T-helper 2 cell (primary cell): ENCODE measurements at regions not wholly inside any gene's neighbourhood (a gene's known extent, or its start where the extent isn't known, plus 50 kb on each side); places are given as distances from the start of the nearest gene placed in this dataset.

Source experiments
- DNase-seq, 5 experiments: peaks; one replicate each; pipeline versions ENCODE4 v3.0.0 to v3.0.0-alpha.2; 2012 to 2022

DNA sequence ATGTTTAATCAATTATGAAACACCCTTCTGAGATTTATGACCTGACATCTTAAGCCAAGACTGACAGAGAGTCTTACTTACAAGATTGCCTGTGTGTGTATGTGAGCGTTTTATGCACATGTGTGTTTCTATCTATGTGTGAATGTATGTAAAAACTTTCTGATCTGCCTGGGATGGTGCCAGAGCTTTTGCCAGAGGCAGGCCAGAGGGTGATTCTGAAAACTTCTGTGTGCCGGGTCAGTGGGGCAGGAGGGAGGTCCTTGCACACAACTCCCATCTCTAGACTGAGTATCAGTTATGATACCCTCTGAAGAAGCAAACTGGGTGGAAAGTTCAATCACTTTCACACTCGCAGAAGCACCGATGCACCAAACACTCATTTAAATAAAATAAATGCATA lies 335.0 kb upstream of the NT5C1B start:
- DNase-seq: no peak

DNA sequence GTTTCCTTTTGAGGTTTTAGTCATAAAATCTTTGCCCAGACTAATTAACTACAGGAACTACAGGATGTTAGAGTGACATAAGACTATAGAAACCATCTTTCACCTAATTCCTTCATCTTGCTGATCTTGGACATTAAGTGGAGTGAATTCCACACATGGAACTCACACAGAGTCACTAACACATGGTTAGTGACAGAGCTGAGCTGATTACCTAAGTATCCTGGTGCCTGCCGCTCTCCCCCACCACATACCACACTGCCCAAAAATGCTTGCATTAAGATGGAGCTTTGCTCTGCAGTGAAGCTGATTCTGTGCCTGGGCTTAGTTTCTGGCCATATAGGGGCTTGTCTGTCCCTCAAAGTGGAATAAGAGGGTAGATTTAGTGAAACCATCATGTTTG lies 332.9 kb upstream of the NT5C1B start:
- no peak for DNase-seq

DNA sequence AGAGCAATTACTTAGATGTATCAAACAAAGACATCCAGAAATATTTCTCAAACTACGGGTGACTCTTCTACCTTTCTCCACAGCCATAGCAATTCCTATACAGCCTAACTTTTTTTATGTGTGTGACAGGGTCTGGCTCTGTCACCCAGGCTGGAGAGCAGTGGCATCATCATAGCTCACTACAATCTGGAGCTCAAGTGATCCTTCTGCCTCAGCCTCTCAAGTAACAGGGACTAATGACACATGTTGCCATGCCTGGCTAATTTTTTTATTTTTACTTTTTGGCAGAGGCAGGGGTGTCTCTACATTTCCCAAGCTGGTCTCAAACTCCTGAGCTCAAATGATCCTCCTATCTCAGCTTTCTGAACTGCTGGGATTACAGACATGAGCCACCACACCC lies 328.9 kb upstream of the NT5C1B start:
- no peak for DNase-seq

DNA sequence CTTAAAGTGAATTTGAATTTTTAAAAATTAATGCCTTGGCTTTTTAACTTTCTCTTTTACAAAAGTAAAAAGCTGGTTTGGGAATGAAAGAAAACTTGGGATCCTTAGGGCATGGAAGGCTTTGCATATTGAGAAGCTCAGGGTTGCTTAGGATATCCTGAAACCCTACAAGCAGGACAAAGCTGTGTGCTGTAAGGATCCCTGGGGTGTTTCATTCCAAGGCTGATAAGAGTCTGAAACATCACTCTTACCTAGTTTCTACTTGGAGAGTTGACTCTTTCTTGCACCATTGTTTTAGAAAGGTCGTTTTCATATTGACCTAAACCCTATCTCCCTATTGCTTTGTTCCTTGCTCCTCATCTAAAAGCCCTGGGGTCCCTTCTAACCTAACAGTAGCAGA lies 325.9 kb upstream of the NT5C1B start:
- no peak for DNase-seq

DNA sequence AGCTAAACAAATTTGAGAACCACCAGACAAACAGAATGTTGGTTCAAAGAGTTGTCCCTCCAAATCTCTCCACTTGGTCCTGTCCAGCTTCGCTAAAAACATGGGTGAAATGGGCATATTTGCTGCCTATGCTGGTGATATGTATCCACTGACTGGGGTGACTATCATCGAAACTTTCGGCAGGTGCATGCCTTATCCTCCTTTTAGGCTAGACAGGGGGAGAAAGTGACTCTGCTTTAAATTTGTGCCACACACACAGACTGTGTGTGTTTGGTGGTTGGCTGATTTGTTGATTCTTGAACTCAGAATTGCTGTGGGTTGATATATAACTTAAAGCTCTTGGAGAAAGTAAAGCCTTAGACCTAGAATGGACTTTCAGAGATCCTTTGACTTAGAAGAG lies 324.1 kb upstream of the NT5C1B start:
- DNase-seq: no peak

DNA sequence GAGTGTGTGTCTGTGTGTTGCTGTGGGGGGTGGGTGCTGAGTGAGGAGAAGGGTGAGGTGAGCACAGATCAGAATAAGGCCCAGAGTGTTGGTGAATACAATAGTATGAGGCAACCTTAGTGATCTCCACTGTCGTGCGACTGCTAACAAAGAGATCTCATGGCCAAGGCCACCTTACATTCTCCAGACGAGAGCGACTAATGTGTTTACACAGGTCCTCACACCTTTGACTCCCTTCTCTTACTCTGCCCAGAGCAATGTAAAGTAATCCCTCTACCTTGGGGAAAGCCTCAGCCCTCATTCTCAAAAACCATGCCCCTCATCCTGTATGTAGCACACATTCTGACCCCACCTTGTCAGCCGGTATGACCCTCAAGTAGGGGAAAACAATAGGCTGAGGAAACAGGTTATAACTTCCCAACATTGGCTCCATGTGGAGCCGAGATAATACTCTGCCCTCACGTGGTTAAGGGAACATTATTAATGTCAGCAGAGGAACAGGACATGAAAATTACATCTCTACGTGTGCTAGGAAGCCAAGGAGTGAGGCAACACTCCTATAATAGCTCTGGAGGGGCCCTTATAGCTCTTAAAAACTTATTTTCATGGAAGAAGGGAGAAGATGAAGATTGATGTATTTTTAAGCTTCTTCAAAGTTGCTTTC lies 323.0 kb upstream of the NT5C1B start:
- no peak for DNase-seq

DNA sequence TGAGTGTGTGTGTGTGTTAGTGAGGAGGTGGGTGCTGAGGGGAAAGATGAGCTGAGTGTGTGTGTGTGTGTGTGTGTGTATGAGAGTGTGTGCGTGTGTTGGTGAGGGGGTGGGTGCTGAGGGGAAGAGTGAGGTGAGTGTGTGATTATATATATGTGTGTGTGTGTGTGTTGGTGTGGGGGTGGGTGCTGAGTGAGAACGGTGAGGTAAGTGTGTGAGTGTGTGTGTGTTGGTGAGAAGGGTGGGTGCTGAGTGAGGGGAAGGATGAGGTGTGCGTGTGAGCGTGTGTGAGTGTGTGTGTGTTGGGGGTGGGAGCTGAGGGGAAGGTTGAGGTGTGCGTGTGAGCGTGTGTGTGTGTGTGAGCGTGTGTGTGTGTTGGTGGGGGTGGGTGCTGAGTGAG lies 322.0 kb upstream of the NT5C1B start:
- DNase-seq: no peak

DNA sequence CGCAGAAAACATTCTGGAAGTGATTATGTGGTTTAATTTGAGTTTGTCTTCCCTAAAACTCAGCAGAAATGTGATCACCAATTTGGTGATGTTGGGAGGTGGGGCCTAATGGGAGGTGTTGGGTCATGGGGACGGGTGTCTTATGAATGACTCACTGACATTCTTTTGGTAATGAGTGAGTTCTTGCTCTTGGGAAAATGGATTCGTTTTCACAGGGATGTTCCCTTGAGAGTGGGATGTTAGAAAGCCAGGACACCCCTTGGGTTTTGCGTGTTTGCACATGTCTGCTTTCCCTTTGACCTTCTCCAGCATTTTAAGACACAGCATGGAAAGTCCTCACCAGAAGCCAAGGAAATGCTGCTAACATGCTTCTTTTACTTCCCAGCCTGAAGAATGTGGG lies 321.5 kb upstream of the NT5C1B start:
- DNase-seq: no peak

DNA sequence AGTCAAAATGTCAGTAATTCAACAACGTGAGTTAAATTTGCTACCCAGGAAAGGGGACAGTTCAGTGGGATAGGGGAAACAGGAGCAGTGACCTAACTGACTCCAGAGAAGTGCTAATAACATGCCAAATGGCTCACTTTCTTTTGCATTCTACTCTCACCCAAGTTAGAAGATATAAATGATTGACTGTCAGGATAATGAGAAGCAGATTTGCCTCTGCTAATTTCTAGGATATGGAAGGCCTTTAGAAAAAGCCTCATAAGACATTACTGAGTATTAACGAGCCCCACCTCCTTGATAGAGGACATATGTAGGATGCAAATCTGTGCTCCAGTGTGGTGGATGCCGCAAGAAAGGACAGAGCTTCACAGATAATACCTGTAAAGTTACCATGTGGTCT lies 318.6 kb upstream of the NT5C1B start:
- DNase-seq: no peak

DNA sequence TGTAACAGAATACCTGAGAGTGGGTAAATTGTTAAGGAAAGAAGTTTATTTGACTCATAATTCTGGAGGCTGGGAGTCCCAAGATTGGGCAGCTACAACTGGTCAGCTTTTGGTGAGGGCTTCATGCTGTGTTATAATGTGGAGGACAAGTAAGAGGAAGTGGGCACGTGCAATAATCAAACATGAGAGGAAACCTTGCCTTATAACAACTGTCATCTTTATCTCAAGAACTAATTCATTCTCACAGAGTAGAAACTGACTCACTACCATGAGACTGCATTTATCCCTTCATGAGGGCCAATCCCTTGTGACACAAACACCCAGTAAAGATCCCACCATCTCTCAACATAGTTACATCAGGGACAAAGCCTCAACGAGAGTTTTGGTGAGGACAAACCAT lies 318.1 kb upstream of the NT5C1B start:
- no peak for DNase-seq

DNA sequence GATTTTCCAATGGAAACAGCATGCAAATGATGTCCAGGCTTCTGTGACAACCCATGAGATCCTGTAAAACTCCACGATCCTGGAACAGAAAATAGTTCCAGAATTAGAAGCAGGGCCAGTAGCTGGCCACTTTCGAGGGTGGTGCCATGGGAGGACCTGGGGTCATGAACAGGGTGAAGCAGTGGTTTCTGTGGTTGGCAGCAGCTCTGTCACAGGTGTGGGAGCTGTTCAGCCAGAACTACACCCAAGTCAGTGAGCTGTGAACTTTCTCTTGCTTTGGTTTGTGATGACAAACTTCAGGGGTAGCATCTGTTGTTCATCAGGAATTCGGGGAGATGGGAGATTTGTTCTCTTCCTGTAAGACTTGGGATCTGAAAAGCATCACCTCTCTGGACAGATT lies 314.4 kb upstream of the NT5C1B start:
- no peak for DNase-seq

DNA sequence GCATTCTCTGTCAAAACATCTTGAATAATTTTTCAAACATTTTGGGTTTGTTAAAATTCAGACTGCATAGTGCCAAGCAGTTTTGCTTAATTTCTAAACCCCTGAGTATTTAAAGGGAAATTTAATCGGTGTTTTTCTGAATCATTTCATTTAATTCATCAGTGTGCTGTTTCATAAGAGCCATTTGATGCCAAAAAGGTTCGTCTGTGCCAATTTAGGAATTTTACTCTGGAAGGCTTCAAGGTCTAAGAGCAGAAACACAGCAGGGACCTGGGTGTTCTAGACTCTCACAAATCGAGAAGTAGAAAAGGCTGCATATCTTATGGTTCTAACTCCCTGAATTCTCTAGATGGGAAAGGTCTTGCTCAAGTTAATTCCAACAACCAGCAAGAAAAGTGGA lies 311.9 kb upstream of the NT5C1B start:
- no peak for DNase-seq

DNA sequence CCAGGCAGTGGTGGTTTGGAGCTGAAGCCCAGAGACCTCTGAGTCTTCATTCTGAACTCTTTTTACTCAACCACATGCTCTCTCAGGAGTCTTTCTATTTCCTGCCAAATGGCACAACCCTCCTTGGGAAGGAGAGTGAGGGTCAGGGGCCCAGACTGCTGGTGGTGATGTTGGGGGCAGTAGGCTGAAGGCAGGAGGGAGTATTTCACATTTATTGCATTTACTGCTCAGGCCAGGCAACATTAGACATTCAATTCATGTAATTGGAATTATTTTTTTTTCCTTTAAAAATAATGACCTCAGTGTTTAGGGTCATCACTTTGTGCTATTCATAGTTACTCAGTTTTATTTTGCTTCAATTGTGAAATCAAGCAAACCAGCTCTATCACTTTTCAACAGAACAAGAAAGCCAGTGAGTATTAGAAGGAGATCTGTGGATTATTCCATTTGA lies 311.3 kb upstream of the NT5C1B start:
- no peak for DNase-seq

DNA sequence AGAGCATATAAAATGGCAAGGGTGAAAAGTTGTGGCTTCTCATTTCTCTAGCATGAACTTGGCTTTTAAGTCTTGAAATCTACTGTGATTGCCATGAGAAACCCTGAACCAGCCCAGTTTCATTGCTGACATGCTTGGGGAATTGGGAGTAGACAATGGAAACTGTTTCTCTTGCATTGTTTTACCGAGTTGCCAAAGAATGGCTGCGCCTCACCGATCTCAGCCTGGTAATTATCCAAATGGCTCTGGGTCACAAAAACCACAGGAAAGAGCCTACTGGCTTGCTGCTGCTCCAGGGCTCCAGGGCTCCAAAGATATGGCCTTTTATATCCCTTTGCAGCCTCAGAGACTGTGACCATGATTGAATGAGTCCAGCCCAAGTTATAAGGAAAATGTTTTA lies 310.4 kb upstream of the NT5C1B start:
- DNase-seq: no peak

DNA sequence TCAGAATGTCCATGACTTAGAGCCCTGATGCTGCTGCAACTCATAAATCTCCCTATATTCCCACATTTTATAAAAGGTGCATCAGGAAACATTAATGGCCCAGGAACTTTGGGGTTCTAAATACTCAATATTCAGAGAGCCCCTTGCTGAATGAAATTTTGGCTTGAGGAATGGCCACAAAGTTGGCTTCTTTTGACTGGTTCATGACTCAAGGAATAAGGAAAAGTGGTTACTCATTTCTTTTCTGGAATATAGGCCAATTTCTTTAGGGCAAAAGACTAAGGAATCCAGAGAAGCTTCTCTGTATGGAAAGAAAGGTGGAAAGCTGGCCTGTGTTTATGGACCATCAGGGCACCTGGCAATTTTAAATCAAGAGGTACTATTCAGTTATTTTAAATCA lies 308.9 kb upstream of the NT5C1B start:
- no peak for DNase-seq

DNA sequence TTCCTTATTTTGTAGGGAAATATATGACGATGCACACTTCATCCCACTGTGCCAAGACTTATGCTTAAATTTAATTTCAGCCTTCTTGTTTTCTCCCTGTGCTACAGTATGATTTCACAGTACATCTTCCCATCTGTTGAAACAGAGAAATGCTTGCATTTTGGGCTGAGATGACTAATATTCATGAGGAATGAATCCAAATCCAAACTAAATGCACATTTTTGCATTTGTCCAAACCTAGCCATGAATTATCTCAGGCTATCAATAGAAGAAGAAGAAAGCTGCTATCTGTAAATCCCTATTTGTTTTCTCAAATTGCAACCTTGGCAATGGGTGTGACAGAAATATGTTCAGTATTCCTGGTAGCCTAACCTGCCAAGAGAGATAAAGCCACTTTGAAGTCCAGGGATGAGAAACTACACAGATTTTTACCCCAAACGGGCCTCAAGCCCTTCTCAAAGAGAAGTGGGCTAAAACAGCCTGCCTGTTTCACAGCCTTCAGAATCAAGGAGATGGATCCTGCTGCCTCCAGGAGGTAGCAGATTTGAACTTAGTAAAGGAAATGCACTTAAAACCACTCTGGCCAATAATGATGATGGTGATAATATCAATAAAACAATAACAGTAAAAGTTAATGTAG lies 306.9 kb upstream of the NT5C1B start:
- DNase-seq: no peak

DNA sequence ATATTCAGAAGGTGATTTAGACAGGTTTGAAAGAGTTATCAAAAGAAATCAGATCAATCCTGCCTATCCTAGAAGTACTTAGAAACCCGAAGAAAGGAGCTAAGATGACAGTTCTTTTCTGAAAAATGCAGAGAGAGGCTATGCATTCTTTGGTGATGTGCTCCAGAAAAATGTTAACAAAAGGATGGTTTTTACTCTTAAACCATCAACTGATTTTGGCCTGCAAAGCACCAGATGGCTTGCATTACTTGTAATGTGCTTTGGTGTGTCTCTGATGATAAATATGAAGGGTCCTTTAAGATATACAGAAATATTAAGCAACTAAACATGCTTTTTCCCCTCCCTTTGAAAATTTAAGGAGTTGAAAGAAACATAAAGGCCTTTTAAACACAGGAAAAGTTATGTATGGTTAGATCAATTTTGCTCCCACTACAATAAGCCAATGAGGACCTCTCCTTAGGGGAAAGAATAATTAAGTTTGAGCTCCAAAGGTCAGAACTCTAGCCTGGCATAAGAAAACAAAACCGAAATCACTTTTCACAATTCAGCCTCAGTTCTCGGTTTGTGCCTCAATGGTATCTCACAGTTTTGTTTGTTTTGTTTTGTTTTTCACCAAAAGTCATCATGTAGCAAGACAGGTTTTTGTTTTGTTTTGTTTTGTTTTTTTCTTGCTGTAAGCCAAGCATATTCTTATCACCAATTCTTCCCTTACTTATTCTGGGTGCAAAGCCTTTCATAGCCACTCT lies 302.4 kb upstream of the NT5C1B start:
- no peak for DNase-seq

DNA sequence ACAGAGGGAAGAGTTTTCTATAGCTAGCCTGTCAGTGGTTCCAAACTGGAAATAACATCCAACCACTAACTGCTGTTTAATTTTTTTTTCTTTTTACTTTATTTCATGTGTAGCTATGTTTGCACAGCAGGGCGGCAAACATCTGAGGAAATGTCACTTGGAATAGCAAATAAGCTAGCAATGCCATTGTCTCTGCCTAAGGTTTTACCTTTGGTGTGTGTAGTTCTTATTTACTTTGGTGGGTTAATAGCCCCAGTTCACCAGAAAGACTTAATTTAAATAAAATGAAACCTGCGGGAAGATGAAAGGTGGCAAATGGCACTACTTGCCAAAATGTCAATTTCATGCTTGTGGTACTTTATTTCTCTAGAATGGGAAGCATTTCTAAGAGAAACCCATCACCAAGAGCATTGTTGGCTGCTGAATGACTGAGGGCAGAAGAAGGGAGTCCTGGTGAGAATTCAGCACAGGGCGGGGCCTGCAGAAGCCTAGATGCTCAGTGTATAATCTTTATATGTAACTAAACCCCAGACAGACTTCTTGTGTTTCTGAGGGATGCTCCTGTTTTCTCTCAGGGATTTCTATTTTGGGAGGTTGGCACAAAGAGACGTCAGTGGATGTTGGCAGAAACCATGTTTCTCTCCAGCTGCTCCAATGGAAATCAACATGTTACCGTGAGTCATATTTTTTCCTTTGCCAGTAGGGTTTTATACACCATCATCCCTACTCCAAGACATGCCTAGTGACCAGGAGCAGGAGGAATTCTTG lies 300.4 kb upstream of the NT5C1B start:
- DNase-seq: no peak

DNA sequence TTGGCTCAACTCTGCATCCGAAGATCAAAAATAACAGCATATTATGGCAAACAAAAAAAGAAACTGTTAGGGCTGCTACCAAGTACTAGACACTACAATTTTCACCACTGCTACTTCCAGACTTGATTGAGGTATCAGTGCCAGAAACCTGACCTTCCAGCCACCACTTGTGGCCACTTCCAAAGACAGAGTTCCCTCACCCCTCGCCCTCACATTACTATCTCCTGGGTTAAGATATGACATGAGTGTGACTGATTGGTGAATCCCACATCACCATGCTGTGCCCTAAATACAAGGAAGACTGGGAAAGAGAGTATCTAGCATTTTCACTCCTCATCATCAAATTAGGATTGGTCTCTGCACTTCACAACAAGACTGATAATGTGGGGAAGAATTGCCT lies 296.1 kb upstream of the NT5C1B start:
- DNase-seq: no peak

DNA sequence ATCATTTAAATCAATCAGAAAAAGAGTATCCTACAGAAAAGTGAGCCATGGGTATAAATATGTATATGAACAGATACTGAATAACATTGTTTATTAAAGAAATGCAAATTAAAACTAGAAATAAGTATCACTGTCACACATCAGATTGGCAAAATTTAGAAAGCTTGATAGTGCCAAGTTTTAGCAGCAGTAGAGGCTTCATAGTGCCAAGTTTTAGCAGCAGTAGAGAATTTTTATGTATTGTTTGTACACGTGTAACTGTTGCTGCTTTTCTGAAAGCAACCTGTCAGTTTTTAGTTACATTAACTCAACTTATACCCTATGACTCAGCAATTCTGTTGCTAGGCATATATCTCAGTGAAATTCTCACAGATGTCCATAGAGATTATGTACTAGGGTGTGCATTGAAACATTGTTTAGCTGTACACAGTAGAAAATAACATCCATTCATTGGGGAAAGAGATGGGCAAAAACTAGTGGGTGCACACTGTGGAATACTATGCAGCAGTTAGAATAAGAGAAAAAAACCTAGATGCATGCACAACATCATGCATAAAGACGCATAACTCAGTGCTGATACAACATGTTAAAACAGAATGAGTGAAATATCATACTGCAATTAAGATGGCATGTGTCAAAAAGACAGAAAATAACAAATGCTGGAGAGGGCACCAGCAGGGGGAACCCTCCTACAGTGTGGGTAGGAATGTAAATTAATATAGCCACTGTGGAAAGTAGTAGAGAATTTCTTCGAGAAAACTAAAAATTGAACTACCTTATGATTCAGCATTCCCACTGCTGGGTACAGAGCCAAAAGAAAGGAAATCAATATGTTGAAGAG lies 294.5 kb upstream of the NT5C1B start:
- no peak for DNase-seq

DNA sequence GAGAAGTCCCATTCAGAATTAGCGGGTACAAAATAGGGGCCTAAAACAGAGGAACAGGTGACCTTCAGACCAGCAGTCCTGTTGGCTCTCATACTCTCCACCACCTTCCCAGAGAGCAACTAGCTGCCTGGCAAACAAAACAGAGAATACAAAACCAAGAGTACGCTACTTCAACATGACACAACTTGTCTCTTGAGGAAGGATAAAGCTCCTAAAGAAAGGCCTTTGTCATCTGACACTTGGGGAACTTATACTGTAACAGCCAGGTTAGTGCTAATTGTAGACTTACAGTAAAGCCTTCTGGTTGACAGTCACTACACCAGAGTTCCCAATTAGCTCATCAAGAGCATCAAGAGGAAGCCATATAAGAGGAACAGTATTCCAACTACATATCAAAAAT lies 282.1 kb upstream of the NT5C1B start:
- no peak for DNase-seq

DNA sequence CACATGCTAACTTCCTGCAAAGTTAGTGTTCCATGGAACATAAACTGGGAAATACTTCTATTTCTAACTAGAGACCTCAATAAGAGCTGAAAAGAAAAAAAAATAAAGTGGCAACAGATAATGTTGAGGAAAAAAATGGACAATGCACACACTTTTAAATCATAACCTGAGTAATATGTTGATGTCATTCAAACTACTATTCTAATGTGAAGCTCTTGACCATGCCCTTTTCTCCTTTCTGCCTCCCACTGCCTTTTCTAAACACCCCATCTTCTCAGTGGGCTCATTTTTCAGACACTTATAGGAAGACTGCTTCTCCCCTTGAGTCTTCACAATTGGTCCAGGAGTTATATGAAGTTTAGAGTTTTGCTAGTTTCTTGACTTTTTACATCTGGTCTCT lies 280.9 kb upstream of the NT5C1B start:
- DNase-seq: no peak

DNA sequence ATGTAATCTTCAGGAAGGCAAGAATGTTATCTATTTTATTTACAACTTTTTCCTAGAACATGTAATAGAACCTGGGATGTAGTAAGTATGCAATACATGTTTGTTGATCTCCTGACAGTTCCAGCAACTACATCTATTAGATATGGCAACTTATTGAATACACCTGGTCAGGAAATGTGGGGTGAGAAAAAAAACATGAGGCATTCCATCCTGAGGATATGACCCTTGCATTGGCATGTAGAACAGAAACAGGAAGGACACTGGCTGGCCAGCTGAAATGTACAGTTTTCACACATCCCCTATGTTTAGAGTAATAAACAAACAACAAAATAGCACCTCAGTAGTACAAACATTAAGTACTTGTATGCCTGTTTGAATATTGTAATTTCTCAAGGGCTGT lies 272.6 kb upstream of the NT5C1B start:
- no peak for DNase-seq
